Natural killer cell treated with Interleukin-12 subunit alpha and Interleukin-12 subunit beta and Interleukin-15 and Interleukin-18, amount 100 ng/mL, for 72 hours (primary cell): ENCODE measurements at regions not wholly inside any gene's neighbourhood (a gene's known extent, or its start where the extent isn't known, plus 50 kb on each side); places are given as distances from the start of the nearest gene placed in this dataset.

ENCODE experiments used
- ATAC-seq, 2 donors: fragments of 150-1000 bp; cut with Tn5 transposase in 1 of 2; sonication (Bioruptor Pico), chemical (Tn5 transposase) in 1 of 2; 2 replicates each; pipeline ENCODE4 v1.10.0; 2021
- DNase-seq: peaks from one replicate; pipeline ENCODE4 v3.0.0; 2022; ENCODE audit warnings: low spot score
- H3K27ac Mint-ChIP-seq, 2 donors: 1 replicate in 1 of 2; 2 replicates in 1 of 2; pipeline ENCODE4 v1.8.0; 2022; ENCODE audit warnings: mixed read lengths in 2 of 2, mild to moderate bottlenecking in 1 of 2, moderate library complexity in 1 of 2
- H3K27me3 Mint-ChIP-seq, 2 donors: 1 replicate in 1 of 2; 2 replicates in 1 of 2; pipeline ENCODE4 v1.8.0; 2022; ENCODE audit warnings: mixed read lengths in 2 of 2
- H3K36me3 Mint-ChIP-seq: one replicate; pipeline ENCODE4 v1.8.0; 2022; ENCODE audit warnings: mixed read lengths
- H3K4me1 Mint-ChIP-seq, 2 donors: 1 replicate in 1 of 2; 2 replicates in 1 of 2; pipeline ENCODE4 v1.8.0; 2022; ENCODE audit warnings: low read depth in 2 of 2, mixed read lengths in 2 of 2, mild to moderate bottlenecking in 1 of 2
- H3K4me3 Mint-ChIP-seq: one replicate; pipeline ENCODE4 v1.8.0; 2022; ENCODE audit warnings: mixed read lengths
- H3K9me3 Mint-ChIP-seq: 2 replicates; pipeline ENCODE4 v1.8.0; 2022; ENCODE audit warnings: mixed read lengths

GRCh38 chr15:79230766-79231165 is 51.8 kb upstream of the ANKRD34C start:
- Mint-ChIP-seq H3K27me3 (peaks cover 23 to 45% of the 10 kb centered on the region in 2 donors), H3K4me1 (no peaks in the 10 kb centered on the region), H3K4me3 (no peak overlapping the region), H3K27ac (no peak overlapping the region), H3K9me3 (peaks cover 5% of the 10 kb centered on the region), H3K36me3 (no peaks in the 10 kb centered on the region)
- DNase-seq (no peak), ATAC-seq (no peak)

GRCh38 chr15:79222808-79223207 is 59.7 kb upstream of the ANKRD34C start:
- H3K4me1 Mint-ChIP-seq: no peaks in the 10 kb centered on the region
- peaks cover 17 to 32% of the 10 kb centered on the region in 2 donors for H3K27me3 Mint-ChIP-seq
- ATAC-seq: no peak
- H3K4me3 Mint-ChIP-seq: no peak overlapping the region
- no peaks in the 10 kb centered on the region for H3K36me3 Mint-ChIP-seq
- H3K27ac Mint-ChIP-seq: no peak overlapping the region
- no peak for DNase-seq
- no peaks in the 10 kb centered on the region for H3K9me3 Mint-ChIP-seq

DNA sequence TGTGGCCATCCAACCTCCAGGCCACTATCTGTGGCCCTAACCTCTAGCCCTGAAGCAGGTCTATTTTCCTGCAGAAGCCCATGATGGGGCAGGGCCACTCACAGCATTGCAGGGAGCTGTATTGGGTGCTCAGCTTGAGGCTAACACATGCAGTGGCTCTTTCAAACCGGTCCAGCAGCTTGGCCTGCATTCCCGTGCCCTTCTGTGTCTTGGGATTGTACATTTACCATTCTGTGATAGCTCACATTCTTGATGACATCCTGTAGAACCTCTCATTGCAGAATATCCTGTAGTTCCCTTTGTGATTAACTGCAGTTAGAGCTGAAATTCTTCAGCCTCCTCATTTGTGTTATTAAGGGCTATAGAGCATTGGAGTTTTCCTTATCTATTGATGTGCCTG is 60.8 kb upstream of the ANKRD34C start:
- no peak for DNase-seq
- no peak overlapping the region for H3K4me3 Mint-ChIP-seq
- H3K4me1 Mint-ChIP-seq: no peaks in the 10 kb centered on the region
- ATAC-seq: no peak
- no peaks in the 10 kb centered on the region for H3K9me3 Mint-ChIP-seq
- peaks cover 23 to 38% of the 10 kb centered on the region in 2 donors for H3K27me3 Mint-ChIP-seq
- H3K27ac Mint-ChIP-seq: no peak overlapping the region
- no peaks in the 10 kb centered on the region for H3K36me3 Mint-ChIP-seq

DNA sequence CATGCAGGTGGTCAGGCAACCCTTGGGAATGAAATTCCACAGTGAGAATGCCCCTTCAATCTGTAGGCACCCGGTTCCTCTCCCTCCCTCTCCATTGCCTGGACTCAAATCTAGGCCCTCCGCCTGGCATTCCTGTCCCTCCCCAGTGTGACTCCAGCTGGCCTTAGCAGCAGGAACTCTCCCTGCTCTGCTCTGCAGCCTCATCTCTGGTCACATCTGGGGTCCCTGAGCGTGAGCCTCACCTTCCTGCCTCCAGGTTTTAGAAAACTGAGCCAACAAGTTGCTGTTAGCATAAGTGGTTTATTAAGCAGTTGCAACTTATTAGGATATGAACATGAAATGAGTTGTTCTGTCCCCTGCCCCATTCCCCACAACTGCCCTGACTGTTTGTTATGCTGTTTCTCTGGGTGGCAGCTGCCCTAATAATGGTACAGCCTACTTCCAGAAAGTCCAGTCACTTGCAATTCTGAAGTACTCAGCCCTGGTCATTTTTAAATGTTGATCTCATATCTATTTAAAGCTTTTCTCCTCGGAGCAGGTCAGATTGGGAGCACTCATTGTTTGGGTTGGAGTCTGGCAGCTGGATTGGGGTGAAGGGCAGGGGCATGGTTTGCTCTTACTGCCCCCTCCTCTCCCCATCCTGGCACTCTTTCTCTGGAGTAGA is 63.0 kb upstream of the ANKRD34C start:
- no peak overlapping the region for H3K4me3 Mint-ChIP-seq
- no peaks in the 10 kb centered on the region for H3K36me3 Mint-ChIP-seq
- ATAC-seq (peak in 1 of 2 donors; percentile 45), DNase-seq (no peak)
- H3K9me3 Mint-ChIP-seq: no peaks in the 10 kb centered on the region
- H3K27me3 Mint-ChIP-seq: peaks cover 23 to 33% of the 10 kb centered on the region in 2 donors
- H3K27ac Mint-ChIP-seq: no peak overlapping the region
- H3K4me1 Mint-ChIP-seq: no peaks in the 10 kb centered on the region

- H3K4me1 Mint-ChIP-seq: no peaks in the 10 kb centered on the region
- no peak for DNase-seq
- no peak for ATAC-seq
- no peaks in the 10 kb centered on the region for H3K36me3 Mint-ChIP-seq
- no peak overlapping the region for H3K27ac Mint-ChIP-seq
- peaks cover 23 to 29% of the 10 kb centered on the region in 2 donors for H3K27me3 Mint-ChIP-seq
- no peak overlapping the region for H3K4me3 Mint-ChIP-seq
- no peaks in the 10 kb centered on the region for H3K9me3 Mint-ChIP-seq
These were observed 63.8 kb upstream of the ANKRD34C start for GRCh38 chr15:79218588-79219200.

- Mint-ChIP-seq H3K36me3 (no peaks in the 10 kb centered on the region), H3K27ac (no peak overlapping the region)
These were observed 68.9 kb upstream of the ANKRD34C start for GRCh38 chr15:79213650-79214049.

DNA sequence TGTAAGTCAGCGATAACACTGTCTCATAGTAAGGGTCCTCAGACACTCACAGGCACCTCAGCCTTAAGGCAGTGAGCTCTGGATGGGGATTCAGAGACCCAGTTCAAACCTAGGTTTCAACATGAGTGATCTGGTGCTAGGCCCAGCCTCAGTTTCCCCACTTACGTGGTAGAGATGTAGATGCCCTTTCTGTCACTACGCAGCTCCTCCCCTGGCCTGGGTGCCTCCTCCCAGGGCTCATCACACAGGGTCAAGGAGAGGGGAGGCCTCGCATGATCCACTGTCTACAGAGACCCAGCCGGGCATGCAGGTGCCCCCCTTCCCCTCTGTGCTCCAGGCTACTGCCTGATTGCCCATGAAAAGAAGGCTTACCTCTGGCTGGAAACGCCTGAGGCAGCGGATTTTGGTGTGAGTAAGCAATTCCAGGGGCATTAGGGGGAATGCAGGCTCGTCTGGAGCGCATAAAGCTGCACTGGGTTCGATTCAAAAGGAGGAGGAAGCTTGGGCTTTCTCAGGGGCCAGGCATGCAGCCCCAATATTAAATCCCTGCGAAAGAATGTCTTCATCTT is 69.8 kb upstream of the ANKRD34C start:
- Mint-ChIP-seq H3K4me1 (no peaks in the 10 kb centered on the region), H3K36me3 (no peaks in the 10 kb centered on the region), H3K4me3 (no peak overlapping the region), H3K9me3 (no peaks in the 10 kb centered on the region), H3K27me3 (peaks cover 31 to 36% of the 10 kb centered on the region in 2 donors), H3K27ac (no peak overlapping the region)
- DNase-seq (no peak), ATAC-seq (peak in 1 of 2 donors; percentile 56)

More at GRCh38 chr15:79213650-79214049, 68.9 kb upstream of the ANKRD34C start:
- Mint-ChIP-seq H3K27me3 (peaks cover 28 to 30% of the 10 kb centered on the region in 2 donors), H3K9me3 (no peaks in the 10 kb centered on the region), H3K4me3 (no peak overlapping the region), H3K4me1 (no peaks in the 10 kb centered on the region)
- no peak for ATAC-seq
- DNase-seq: no peak

- DNase-seq (no peak), ATAC-seq (no peak)
- H3K4me1 Mint-ChIP-seq: no peaks in the 10 kb centered on the region
- H3K27ac Mint-ChIP-seq: no peak overlapping the region
- no peaks in the 10 kb centered on the region for H3K36me3 Mint-ChIP-seq
- H3K4me3 Mint-ChIP-seq: no peak overlapping the region
- H3K9me3 Mint-ChIP-seq: no peaks in the 10 kb centered on the region
- H3K27me3 Mint-ChIP-seq: peaks cover 30 to 37% of the 10 kb centered on the region in 2 donors
These were observed 71.0 kb upstream of the ANKRD34C start for GRCh38 chr15:79211481-79211880.

GRCh38 chr15:79209690-79210089 is 72.8 kb upstream of the ANKRD34C start:
- H3K9me3 Mint-ChIP-seq: no peaks in the 10 kb centered on the region
- DNase-seq (no peak), ATAC-seq (no peak)
- no peak overlapping the region for H3K4me3 Mint-ChIP-seq
- peaks cover 34 to 45% of the 10 kb centered on the region in 2 donors for H3K27me3 Mint-ChIP-seq
- H3K36me3 Mint-ChIP-seq: no peaks in the 10 kb centered on the region
- no peaks in the 10 kb centered on the region for H3K4me1 Mint-ChIP-seq
- no peak overlapping the region for H3K27ac Mint-ChIP-seq

DNA sequence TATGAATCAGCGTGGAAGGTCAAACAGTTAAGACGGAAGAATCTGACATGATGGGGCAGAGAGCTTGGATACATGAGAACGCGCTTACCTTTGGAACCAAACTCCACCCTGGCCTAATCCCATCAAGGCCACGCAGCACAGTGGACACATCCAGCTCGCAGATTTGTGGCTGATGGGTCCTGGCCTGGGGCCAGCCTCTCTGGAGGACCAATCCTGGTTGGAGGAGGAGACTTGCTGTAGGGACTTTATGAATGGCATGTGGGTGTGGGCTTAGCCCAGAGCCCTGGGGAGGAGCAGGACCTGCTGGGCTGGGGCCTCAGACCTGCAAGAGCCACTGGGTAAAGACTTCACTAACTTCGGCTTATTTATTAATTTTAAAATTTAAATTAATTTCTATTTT is 73.4 kb upstream of the ANKRD34C start:
- Mint-ChIP-seq H3K4me3 (no peak overlapping the region), H3K27ac (no peak overlapping the region), H3K27me3 (peaks cover 34 to 45% of the 10 kb centered on the region in 2 donors), H3K9me3 (no peaks in the 10 kb centered on the region), H3K36me3 (no peaks in the 10 kb centered on the region), H3K4me1 (no peaks in the 10 kb centered on the region)
- DNase-seq (no peak), ATAC-seq (no peak)

DNA sequence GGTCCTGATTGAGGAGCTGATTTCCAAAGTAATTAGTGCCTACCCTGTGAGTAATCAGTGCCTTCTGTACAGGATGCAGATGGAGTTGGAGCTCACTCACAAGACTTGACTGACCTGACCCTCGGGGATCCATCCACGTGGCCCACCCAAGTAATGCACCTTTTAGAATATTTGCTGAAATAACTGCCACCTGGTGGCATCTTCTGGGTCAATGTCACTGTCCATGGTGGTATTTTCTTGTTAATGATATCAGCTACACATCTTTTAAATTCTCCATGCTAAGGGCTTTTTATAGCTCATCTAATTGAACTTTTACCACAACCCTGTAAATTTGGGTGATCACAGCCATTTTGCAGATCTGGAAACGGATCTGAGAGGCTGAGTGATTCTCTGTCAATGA is 74.3 kb upstream of the ANKRD34C start:
- no peak overlapping the region for H3K4me3 Mint-ChIP-seq
- no peaks in the 10 kb centered on the region for H3K4me1 Mint-ChIP-seq
- no peak overlapping the region for H3K27ac Mint-ChIP-seq
- no peaks in the 10 kb centered on the region for H3K9me3 Mint-ChIP-seq
- DNase-seq: no peak
- H3K27me3 Mint-ChIP-seq: peaks cover 26 to 47% of the 10 kb centered on the region in 2 donors
- H3K36me3 Mint-ChIP-seq: no peaks in the 10 kb centered on the region
- ATAC-seq: no peak

DNA sequence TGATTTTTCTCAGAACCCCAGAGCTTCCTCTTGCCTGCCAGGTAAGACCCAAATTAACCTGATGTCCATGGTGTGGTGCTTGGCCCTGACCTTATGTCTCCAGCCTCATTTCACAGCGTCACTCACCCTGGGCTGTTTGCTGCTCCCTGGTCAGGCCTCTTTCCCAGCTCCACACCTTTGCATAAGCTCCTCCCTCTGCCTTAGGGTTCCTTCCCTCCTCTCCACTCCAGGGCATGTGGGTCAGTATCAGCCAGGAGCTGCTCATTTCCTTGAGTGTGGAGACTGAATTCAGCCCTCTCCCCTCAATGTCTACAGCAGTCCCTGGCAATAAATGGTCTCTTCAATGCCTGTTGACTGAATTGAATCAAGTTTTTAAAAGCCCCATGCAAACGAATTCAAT is 75.6 kb upstream of the ANKRD34C start:
- ATAC-seq (no peak), DNase-seq (no peak)
- no peaks in the 10 kb centered on the region for H3K9me3 Mint-ChIP-seq
- no peak overlapping the region for H3K27ac Mint-ChIP-seq
- H3K36me3 Mint-ChIP-seq: no peaks in the 10 kb centered on the region
- H3K4me1 Mint-ChIP-seq: no peaks in the 10 kb centered on the region
- H3K4me3 Mint-ChIP-seq: no peak overlapping the region
- peaks cover 27 to 59% of the 10 kb centered on the region in 2 donors for H3K27me3 Mint-ChIP-seq

DNA sequence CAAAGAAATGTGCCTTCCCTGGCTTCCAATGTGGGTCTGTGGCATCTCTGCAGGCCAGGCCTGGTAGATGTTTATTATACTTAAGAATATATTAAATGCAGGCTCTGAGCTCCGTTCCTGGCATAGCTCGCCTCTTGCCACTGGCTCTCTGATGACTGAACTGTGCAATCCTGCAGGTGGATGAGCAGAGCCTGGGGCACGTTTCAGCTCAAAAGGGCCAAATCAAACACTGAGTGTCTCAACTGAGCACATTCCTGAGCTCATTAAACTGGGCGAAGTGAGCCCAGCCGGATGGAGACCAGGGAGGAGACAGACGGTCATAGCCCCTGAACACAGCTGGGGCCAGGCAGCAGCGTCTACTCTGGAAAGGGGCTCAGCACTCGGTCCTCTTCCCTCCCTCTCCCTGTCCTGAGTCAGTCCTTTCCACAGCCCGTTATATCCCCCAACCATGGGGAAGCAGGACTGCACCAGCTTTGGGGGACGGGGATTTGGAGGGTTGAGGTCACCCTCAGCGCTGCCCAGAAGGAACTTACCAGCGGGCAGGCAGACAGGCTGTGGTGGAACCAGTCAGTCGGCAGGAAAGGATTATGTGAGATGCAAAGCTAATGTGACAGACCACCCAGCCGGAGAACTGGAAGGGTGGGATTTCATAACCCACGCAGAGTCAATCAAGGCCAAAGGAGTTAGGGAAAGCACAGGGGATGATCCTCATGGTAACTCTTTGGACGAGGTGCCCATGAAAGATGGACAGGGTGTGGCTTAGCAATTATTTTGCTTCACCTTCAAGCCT is 77.4 kb upstream of the ANKRD34C start:
- ATAC-seq (no peak), DNase-seq (no peak)
- Mint-ChIP-seq H3K36me3 (no peaks in the 10 kb centered on the region), H3K4me3 (no peak overlapping the region), H3K27ac (no peak overlapping the region), H3K4me1 (no peaks in the 10 kb centered on the region), H3K27me3 (peaks cover 32 to 67% of the 10 kb centered on the region in 2 donors), H3K9me3 (no peaks in the 10 kb centered on the region)

DNA sequence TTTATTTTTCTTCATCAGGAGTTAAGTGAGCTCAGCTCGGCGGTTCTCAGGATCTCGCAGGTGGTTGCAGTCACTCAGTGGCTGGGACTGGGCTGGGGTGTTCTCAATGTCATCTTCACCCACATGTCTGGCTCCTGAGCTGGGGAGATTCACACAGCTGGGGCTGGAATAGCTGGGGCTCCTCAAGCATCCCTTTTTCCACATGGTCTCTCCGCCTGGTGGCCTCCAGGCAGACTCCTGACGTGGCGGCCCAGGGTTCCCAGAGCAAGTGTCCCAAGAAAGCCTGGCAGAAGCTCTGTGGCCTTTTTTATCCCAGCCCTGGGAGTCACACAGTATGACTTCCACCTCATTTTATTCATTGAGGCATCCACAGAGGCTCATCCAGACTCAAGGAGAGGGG is 84.1 kb upstream of the ANKRD34C start:
- no peaks in the 10 kb centered on the region for H3K36me3 Mint-ChIP-seq
- H3K4me3 Mint-ChIP-seq: no peak overlapping the region
- ATAC-seq (no peak), DNase-seq (no peak)
- H3K27me3 Mint-ChIP-seq: peaks cover 33 to 65% of the 10 kb centered on the region in 2 donors
- no peak overlapping the region for H3K27ac Mint-ChIP-seq
- H3K4me1 Mint-ChIP-seq: no peaks in the 10 kb centered on the region
- no peaks in the 10 kb centered on the region for H3K9me3 Mint-ChIP-seq
